HFF-Myc (cell line): ENCODE measurements at regions not wholly inside any gene's neighbourhood (a gene's known extent, or its start where the extent isn't known, plus 50 kb on each side); places are given as distances from the start of the nearest gene placed in this dataset.

Experiments
- DNase-seq: peaks from one replicate; pipeline ENCODE4 v3.0.0-alpha.2; 2011; ENCODE audit warnings: low read depth; ENCODE audit errors: extremely low read depth
- H3K4me3 ChIP-seq: replicated peaks from 2 replicates; pipeline ENCODE4 v1.5.1; 2011; ENCODE audit warnings: low read depth, mild to moderate bottlenecking, control low read depth, low read length
- TF ChIP-seq, protein P1 (sequence below): IDR thresholded peaks from 2 replicates; pipeline ENCODE4 v1.5.1; 2012; ENCODE audit warnings: mild to moderate bottlenecking, low read depth, low read length, control low read depth; ENCODE audit errors: missing control alignments

DNA sequence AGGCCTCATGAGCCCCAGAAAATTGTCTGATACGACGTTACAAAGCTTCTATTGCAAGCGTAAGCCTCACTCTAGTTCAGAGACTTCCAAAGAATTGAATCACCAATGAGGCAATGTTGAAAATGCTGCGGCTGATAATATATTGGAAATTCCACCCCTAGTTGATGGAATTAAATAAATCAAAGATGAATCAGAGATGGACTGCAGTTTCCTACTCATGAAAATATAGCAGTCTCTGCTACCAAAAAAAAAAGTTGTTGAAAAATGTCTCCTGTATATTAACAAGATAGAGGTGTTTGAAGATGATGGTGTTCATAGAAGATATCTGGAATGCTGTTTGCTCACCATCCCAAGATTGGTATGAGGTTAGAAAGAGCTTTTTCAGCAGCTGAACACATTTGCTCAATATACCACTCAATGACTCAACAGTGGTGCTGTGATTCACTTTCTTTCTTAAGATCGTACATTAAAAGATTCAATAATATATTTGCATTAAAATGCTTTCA, 99.8 kb upstream of the ARHGAP28 start:
- H3K4me3 ChIP-seq = no peak overlapping the region
- TF ChIP-seq, protein P1, sequence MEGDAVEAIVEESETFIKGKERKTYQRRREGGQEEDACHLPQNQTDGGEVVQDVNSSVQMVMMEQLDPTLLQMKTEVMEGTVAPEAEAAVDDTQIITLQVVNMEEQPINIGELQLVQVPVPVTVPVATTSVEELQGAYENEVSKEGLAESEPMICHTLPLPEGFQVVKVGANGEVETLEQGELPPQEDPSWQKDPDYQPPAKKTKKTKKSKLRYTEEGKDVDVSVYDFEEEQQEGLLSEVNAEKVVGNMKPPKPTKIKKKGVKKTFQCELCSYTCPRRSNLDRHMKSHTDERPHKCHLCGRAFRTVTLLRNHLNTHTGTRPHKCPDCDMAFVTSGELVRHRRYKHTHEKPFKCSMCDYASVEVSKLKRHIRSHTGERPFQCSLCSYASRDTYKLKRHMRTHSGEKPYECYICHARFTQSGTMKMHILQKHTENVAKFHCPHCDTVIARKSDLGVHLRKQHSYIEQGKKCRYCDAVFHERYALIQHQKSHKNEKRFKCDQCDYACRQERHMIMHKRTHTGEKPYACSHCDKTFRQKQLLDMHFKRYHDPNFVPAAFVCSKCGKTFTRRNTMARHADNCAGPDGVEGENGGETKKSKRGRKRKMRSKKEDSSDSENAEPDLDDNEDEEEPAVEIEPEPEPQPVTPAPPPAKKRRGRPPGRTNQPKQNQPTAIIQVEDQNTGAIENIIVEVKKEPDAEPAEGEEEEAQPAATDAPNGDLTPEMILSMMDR = no peak
- no peak for DNase-seq

DNA sequence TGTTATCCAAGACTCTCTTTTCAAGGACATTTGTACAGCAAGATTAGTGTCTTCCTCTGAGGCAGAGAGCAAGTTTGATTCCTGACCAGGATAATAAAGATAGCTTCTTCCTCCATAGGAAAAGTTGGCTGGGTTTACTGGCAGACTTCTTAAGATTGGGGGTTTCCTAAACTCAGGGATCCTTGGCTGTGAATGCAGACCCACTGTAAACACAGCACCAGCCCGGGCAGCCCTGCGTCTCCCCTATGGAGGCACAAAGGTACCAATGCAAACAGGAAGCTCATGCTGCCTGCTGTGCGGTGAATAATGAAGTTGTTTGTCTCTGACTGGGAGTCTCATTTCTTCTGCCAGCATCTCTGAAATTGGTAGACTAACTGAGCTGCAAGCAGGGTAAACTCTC, 96.2 kb upstream of the ARHGAP28 start:
- DNase-seq = no peak
- TF ChIP-seq, protein P1 = no peak

DNA sequence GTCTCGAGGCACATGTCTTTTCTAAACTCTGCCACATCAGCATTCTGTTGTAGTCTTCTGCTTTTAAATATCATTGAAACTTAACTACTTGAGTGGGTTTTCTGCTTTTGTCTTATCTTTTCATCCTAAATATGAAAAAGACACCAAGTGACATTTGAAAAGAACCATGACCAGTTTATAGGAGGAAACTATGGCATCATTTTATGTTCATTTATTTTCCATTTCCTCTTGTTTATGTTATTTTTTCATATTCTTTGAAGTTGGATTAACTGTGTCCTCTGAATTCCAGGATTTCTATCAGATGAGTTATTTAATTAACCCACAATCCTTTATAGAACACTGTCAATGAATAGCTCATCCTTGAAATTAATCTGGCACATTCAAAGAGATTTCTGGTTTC, 93.4 kb upstream of the ARHGAP28 start:
- H3K4me3 ChIP-seq = no peak overlapping the region
- TF ChIP-seq, protein P1 = no peak
- no peak for DNase-seq

More for the DNA sequence above, 96.2 kb upstream of the ARHGAP28 start:
- no peak overlapping the region for H3K4me3 ChIP-seq

DNA sequence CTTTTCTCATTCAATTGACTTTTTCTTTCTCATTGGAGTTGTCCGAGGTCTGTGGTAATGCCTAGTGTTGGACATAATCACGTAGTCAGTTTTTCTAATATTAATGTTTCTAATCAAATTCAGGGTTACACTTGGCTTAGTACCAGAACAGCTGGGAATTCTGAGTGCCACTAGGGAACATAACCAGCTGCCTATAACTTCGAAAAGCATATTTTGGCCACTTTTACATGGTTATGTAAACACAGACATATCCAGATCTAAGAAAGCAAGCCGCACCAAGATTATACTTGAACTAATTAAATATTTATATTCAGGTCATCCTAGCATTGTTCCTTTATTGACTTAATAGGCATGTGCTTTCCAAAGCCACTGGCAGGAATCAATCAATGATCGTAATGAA, 91.1 kb upstream of the ARHGAP28 start:
- no peak overlapping the region for H3K4me3 ChIP-seq
- TF ChIP-seq, protein P1 = no peak
- no peak for DNase-seq

DNA sequence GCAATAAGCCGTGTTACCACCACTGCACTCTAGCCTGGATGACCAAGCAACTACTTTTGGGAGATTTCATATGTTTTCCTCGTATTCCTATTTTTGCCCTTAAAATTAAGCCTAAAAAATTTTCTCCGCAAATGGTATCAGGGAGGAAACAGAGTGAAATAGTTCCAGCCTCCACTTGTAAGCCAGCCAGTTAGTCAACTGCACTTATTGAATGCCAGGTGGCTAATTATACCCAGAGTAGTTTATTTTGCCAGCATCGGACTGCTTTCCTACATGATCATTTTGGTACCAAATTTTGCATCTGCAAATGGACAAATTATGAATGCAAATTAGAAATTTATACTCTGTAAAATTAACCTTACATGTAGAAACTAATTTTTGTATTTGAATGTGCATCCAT, 90.2 kb upstream of the ARHGAP28 start:
- TF ChIP-seq, protein P1 = no peak
- DNase-seq = no peak

DNA sequence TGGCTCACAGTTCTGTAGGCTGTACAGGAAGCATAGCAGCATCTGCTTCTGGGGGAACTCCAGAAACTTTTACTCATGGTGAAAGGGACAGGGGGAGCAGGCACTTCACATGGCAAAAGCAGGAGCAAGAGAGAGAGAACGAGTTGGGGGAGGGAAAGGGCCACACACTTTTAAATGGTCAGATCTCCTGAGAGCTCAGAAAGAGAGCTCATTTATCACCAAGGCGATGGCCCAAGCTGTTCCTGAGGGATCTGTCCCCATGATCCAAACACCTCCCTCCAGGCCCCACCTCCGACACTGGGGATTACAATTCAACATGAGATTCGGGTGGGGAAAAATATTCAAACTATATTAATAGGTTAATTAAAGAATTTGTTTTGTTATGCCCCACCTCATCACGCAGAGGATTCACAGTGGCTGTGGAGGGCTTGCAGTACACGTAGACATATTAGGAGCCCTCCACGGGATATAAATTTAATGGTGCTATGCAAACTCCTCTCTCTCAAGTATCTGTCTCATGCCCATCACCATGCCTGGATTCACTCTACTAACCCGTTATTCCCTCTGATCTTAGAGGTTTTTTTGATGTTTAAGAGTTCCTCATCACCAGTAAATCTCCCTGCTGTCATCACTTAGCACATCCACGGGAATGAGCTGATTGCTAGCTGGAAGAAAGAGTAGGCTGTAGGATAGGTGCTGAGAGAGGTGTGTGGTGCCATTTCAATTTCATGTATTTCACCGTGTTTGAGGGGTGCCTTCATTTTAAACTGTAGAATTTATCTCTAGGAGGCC, 84.5 kb upstream of the ARHGAP28 start:
- H3K4me3 ChIP-seq = no peak overlapping the region
- no peak for DNase-seq
- TF ChIP-seq, protein P1 = no peak

More for the DNA sequence above, 90.2 kb upstream of the ARHGAP28 start:
- no peak overlapping the region for H3K4me3 ChIP-seq
